A673 (cell line): ENCODE measurements at regions not wholly inside any gene's neighbourhood (a gene's known extent, or its start where the extent isn't known, plus 50 kb on each side); places are given as distances from the start of the nearest gene placed in this dataset.

ENCODE experiments used
- BruUV-seq: library from RNA; stranded (reverse); fragments of 400-500 nt; replicated peaks from 2 replicates; lab custom pipeline; 2021; lab: Mats Ljungman, UMichigan
- CTCF ChIA-PET: fragments of 300-600 bp; sonication (Branson Sonifier 250); formaldehyde crosslinking; loops from one replicate; lab custom pipeline; 2022; ENCODE audit warnings: antibody characterized with exemption; lab: Charles Lee
- POLR2A ChIA-PET: fragments of 300-600 bp; sonication (Branson Sonifier 250); formaldehyde crosslinking; loops from one replicate; lab custom pipeline; 2022; ENCODE audit warnings: antibody characterized with exemption; ENCODE audit not compliant: low non-redundant PET; lab: Charles Lee
- DNase-seq: peaks from one replicate; pipeline ENCODE4 v3.0.0-alpha.2; 2015; ENCODE audit warnings: low spot score
- H3K27ac ChIP-seq: fragments of 200-600 bp; sonication (generic); 2 replicates; pipeline ENCODE4 v1.5.1; 2016; ENCODE audit warnings: mixed run types, low read depth, mild to moderate bottlenecking, mixed read lengths, antibody characterized with exemption, low read length; ENCODE audit not compliant: poor library complexity, severe bottlenecking
- H3K27me3 ChIP-seq: fragments of 200-600 bp; sonication (generic); replicated peaks from 2 replicates; pipeline ENCODE4 v1.6.1; 2017; ENCODE audit warnings: mixed run types, low read depth, mild to moderate bottlenecking, mixed read lengths, antibody characterized with exemption, low read length; ENCODE audit not compliant: insufficient read depth, poor library complexity
- H3K36me3 ChIP-seq: fragments of 200-600 bp; sonication (generic); 2 replicates; pipeline ENCODE4 v1.6.1; 2016; ENCODE audit warnings: mixed run types, mild to moderate bottlenecking, mixed read lengths, antibody characterized with exemption, low read length; ENCODE audit not compliant: insufficient read depth, poor library complexity, severe bottlenecking
- H3K4me1 ChIP-seq: fragments of 200-600 bp; sonication (generic); 2 replicates; pipeline ENCODE4 v1.6.1; 2017; ENCODE audit warnings: mixed run types, mild to moderate bottlenecking, mixed read lengths, antibody characterized with exemption, low read length; ENCODE audit not compliant: insufficient read depth, poor library complexity, severe bottlenecking
- H3K4me3 ChIP-seq: fragments of 200-600 bp; sonication (generic); 2 replicates; pipeline ENCODE4 v1.5.1; 2016; ENCODE audit warnings: low read depth, mixed run types, mild to moderate bottlenecking, mixed read lengths, low read length; ENCODE audit not compliant: poor library complexity, severe bottlenecking
- H3K9me3 ChIP-seq: fragments of 200-600 bp; sonication (generic); 2 replicates; pipeline ENCODE4 v1.6.1; 2016; ENCODE audit warnings: mixed run types, low read depth, mild to moderate bottlenecking, mixed read lengths, antibody characterized with exemption, low read length; ENCODE audit not compliant: poor library complexity, severe bottlenecking
- CTCF ChIP-seq: fragments of 300-800, 200-600 bp; sonication (generic); conservative IDR thresholded peaks from 2 replicates; pipeline ENCODE4 v1.5.1; 2017; ENCODE audit warnings: low read depth, mild to moderate bottlenecking, antibody characterized with exemption, low read length, moderate library complexity, mixed read lengths
- EZH2 ChIP-seq: fragments of 200-600 bp; sonication (generic); IDR thresholded peaks from 2 replicates; pipeline ENCODE4 v1.6.1; 2017; ENCODE audit warnings: borderline replicate concordance, low read depth, mild to moderate bottlenecking, mixed read lengths, antibody characterized with exemption, low read length; ENCODE audit not compliant: poor library complexity, severe bottlenecking
- intact Hi-C: fragments of 100-400 bp; cut with micrococcal nuclease; formaldehyde crosslinking; loops from one replicate; pipeline ENCODE4 v1.10.0; 2022; ENCODE audit not compliant: unreplicated experiment

GRCh38 chr7:110336423-110336822, 754.5 kb upstream of the LRRN3 start:
- ChIA-PET CTCF (no interaction called here), POLR2A (no interaction called here)
- no TSS peak for BruUV-seq
- intact Hi-C loops = no loop called here
- Histone ChIP-seq H3K36me3 (no peaks in the 10 kb centered on the region), H3K27me3 (no peaks in the 10 kb centered on the region), H3K4me3 (no peak overlapping the region), H3K9me3 (no peaks in the 10 kb centered on the region), H3K27ac (no peak overlapping the region), H3K4me1 (no peaks in the 10 kb centered on the region)
- DNase-seq = no peak
- TF ChIP-seq EZH2 (no peak), CTCF (no peak)

GRCh38 chr7:110337646-110338045, 753.3 kb upstream of the LRRN3 start:
- ChIA-PET POLR2A (no interaction called here), CTCF (no interaction called here)
- DNase-seq = no peak
- Histone ChIP-seq H3K9me3 (no peaks in the 10 kb centered on the region), H3K4me1 (no peaks in the 10 kb centered on the region), H3K4me3 (no peak overlapping the region), H3K27me3 (no peaks in the 10 kb centered on the region), H3K36me3 (no peaks in the 10 kb centered on the region), H3K27ac (no peak overlapping the region)
- no peak for TF ChIP-seq CTCF
- TF ChIP-seq EZH2 = no peak
- intact Hi-C loops = no loop called here
- no TSS peak for BruUV-seq

- Histone ChIP-seq H3K27ac (no peak overlapping the region), H3K4me1 (no peaks in the 10 kb centered on the region), H3K27me3 (no peaks in the 10 kb centered on the region), H3K9me3 (no peaks in the 10 kb centered on the region), H3K36me3 (no peaks in the 10 kb centered on the region), H3K4me3 (no peak overlapping the region)
- DNase-seq = no peak
- TF ChIP-seq EZH2 = no peak
- TF ChIP-seq CTCF = no peak
- CTCF ChIA-PET = no interaction called here
- intact Hi-C loops = no loop called here
- POLR2A ChIA-PET = no interaction called here
- no TSS peak for BruUV-seq
Measured at GRCh38 chr7:110347081-110347480, 743.8 kb upstream of the LRRN3 start.
